HEK293T (cell line): ENCODE measurements at regions not wholly inside any gene's neighbourhood (a gene's known extent, or its start where the extent isn't known, plus 50 kb on each side); places are given as distances from the start of the nearest gene placed in this dataset.

ENCODE experiments used
- BHLHE40 ChIP-seq: fragments of 450-650 bp; IDR thresholded peaks from 2 replicates; pipeline ENCODE4 v1.6.1; 2016; ENCODE audit warnings: mild to moderate bottlenecking, moderate library complexity, borderline replicate concordance
- CTBP1 ChIP-seq: fragments of 450-650 bp; IDR thresholded peaks from 2 replicates; pipeline ENCODE4 v1.6.1; 2016; ENCODE audit warnings: borderline replicate concordance
- SUZ12 ChIP-seq: fragments of 450-650 bp; IDR thresholded peaks from 2 replicates; pipeline ENCODE4 v1.6.1; 2016; ENCODE audit warnings: mild to moderate bottlenecking
- TARDBP ChIP-seq: fragments of 450-650 bp; IDR thresholded peaks from 2 replicates; pipeline ENCODE4 v1.6.1; 2016
- ZNF384 ChIP-seq: fragments of 450-650 bp; IDR thresholded peaks from 2 replicates; pipeline ENCODE4 v1.6.1; 2016

DNA sequence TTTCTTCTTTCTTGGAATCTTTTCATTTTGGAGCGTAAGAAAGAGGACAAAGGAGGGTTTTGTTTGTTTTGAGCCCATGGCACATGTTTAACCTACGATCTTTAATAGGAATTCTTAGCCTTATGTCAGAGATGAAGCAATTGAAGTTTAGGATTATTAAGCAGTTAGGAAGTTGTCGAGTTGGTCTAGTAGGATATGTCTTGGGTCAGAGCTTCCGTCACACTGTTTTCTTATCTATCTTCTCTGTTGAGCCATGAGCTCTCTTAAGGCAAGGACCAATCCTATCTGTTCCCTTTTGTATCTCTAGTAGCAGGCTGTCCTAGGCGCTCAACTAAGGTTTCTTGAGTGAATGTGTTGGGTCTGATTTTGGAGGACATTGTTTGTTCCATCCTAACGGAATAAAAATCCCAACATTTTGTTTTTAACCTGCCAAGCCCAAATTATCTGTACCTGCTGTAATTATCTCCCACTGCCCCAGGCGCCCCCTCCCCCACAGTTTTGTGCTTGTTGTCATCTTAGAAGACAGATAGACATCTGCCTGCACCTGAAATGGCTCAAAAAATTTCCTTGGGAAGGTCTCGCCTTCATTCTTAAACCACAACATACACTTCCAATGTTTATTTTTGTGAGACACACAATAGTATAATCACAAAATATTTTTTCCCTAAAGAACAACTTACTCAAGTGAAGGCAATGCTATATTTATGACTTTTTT lies 95.3 kb upstream of the GADD45A start:
- TF ChIP-seq CTBP1: no peak
- TF ChIP-seq TARDBP: no peak
- TF ChIP-seq BHLHE40: no peak
- no peak for TF ChIP-seq SUZ12
- TF ChIP-seq ZNF384: no peak
